Aorta (tissue), 5 donors: ENCODE measurements at regions not wholly inside any gene's neighbourhood (a gene's known extent, or its start where the extent isn't known, plus 50 kb on each side); places are given as distances from the start of the nearest gene placed in this dataset.
"Not testable (repeated sequence)": the region's sequence is repeated elsewhere in the genome, so short reads cannot be mapped to it uniquely, and the experiment has no call there.

Experiments
- ATAC-seq: fragments of 200-7000 bp; cut with Tn5 transposase; one replicate; pipeline ENCODE4 v1.9.1; 2022; ENCODE audit warnings: moderate library complexity; ENCODE audit not compliant: low FRiP score
- DNase-seq, 2 donors: peaks; one replicate each; pipeline ENCODE4 v3.0.0-alpha.2; 2020
- H3K27ac ChIP-seq, 2 donors: one replicate each; pipeline ENCODE4 v1.5.1; 2013; ENCODE audit warnings: low read length in 2 of 2, mild to moderate bottlenecking in 2 of 2, moderate library complexity in 2 of 2, control low read depth in 1 of 2, inconsistent platforms in 1 of 2, low read depth in 1 of 2
- H3K27me3 ChIP-seq, 2 donors: one replicate each; pipeline ENCODE4 v1.6.1; 2013; ENCODE audit warnings: control low read depth in 1 of 2, low read length in 1 of 2, mild to moderate bottlenecking in 1 of 2, moderate library complexity in 1 of 2; ENCODE audit not compliant: insufficient read depth in 2 of 2, control insufficient read depth in 1 of 2
- H3K36me3 ChIP-seq, 2 donors: one replicate each; pipeline ENCODE4 v1.6.1; 2013; ENCODE audit warnings: control low read depth in 1 of 2, low read length in 1 of 2, mild to moderate bottlenecking in 1 of 2; ENCODE audit not compliant: insufficient read depth in 2 of 2, control insufficient read depth in 1 of 2
- H3K4me1 ChIP-seq, 2 donors: one replicate each; pipeline ENCODE4 v1.6.1; 2013; ENCODE audit warnings: low read length in 2 of 2, control low read depth in 1 of 2, mild to moderate bottlenecking in 1 of 2, moderate library complexity in 1 of 2; ENCODE audit not compliant: insufficient read depth in 2 of 2, control insufficient read depth in 1 of 2
- H3K4me3 ChIP-seq, 2 donors: one replicate each; pipeline ENCODE4 v1.5.1; 2013; ENCODE audit warnings: low read length in 2 of 2, control low read depth in 1 of 2, mild to moderate bottlenecking in 1 of 2
- H3K9me3 ChIP-seq: one replicate; pipeline ENCODE4 v1.6.1; 2013; ENCODE audit warnings: mild to moderate bottlenecking, low read length; ENCODE audit not compliant: control insufficient read depth
- WGBS, 2 donors: extraction: QIAGEN DNeasy Blood & Tissue Kit; methylation state at CpG; one replicate each; pipeline ENCODE4 v1.1.7; 2013; 5-methylcytosine and 5-hydroxymethylcytosine counted together
- intact Hi-C, 2 donors: fragments of 100-400 bp; cut with DNase I; formaldehyde crosslinking; loops; one replicate each; pipeline versions ENCODE4 v1.14.2 to v1.15.0; 2022
- donor health status: healthy with polysubstance abuse.
- donor health status: Bipolar disorder and iron deficiency.
- donor health status: DM: no; HTN: no; CAD: no.
- donor health status: DM: no; HTN: no; CAD: no.
- donor health status: DM: yes; HTN: yes; CAD: no.

GRCh38 chr10:42304341-42304740 lies 334.0 kb downstream of the ZNF33B start:
- 77 to 79% methylated on average over 10 of the region's 10 CpGs for WGBS, 2 donors
- intact Hi-C loops, result no loop called here
- H3K36me3 ChIP-seq, result no peaks in the 10 kb centered on the region
- peaks cover 16% of the 10 kb centered on the region for H3K9me3 ChIP-seq
- ATAC-seq, result no peak
- H3K4me1 ChIP-seq, result no peaks in the 10 kb centered on the region
- no peak for DNase-seq
- no peak overlapping the region for H3K27ac ChIP-seq
- no peak overlapping the region for H3K4me3 ChIP-seq
- no peaks in the 10 kb centered on the region for H3K27me3 ChIP-seq

GRCh38 chr10:42281896-42282295 lies 356.5 kb downstream of the ZNF33B start:
- intact Hi-C loops, result not testable (repeated sequence)

GRCh38 chr10:42269788-42270187 lies 368.6 kb downstream of the ZNF33B start:
- H3K9me3 ChIP-seq, H3K27me3 ChIP-seq, intact Hi-C loops, H3K4me1 ChIP-seq, DNase-seq, H3K27ac ChIP-seq, H3K36me3 ChIP-seq, H3K4me3 ChIP-seq, ATAC-seq: not testable (repeated sequence)
- WGBS, 2 donors, result 12 to 25% methylated on average over 3 to 4 of the region's 4 CpGs

More at GRCh38 chr10:42281896-42282295, 356.5 kb downstream of the ZNF33B start:
- DNase-seq, H3K27ac ChIP-seq, H3K4me3 ChIP-seq, H3K4me1 ChIP-seq, H3K9me3 ChIP-seq, H3K36me3 ChIP-seq, H3K27me3 ChIP-seq, ATAC-seq: not testable (repeated sequence)
- WGBS, 2 donors, result 80 to 82% methylated on average over 21 of the region's 21 CpGs

GRCh38 chr10:42263259-42263658 lies 375.1 kb downstream of the ZNF33B start:
- H3K4me3 ChIP-seq, H3K36me3 ChIP-seq, DNase-seq, H3K4me1 ChIP-seq, ATAC-seq, H3K27me3 ChIP-seq, intact Hi-C loops, H3K27ac ChIP-seq, H3K9me3 ChIP-seq: not testable (repeated sequence)
- WGBS, 2 donors, result 41 to 50% methylated on average over 5 to 6 of the region's 6 CpGs

GRCh38 chr10:42243002-42243401 lies 395.4 kb downstream of the ZNF33B start:
- ATAC-seq, H3K27me3 ChIP-seq, DNase-seq, H3K27ac ChIP-seq, H3K4me1 ChIP-seq, intact Hi-C loops, H3K36me3 ChIP-seq, H3K9me3 ChIP-seq: not testable (repeated sequence)
- WGBS, 2 donors, result 7 to 18% methylated on average over 41 to 52 of the region's 53 CpGs
- peak overlapping the region in 1 of 2 donors; percentile 25 for H3K4me3 ChIP-seq

- intact Hi-C loops, result no loop called here
- H3K4me1 ChIP-seq, result no peaks in the 10 kb centered on the region
- ATAC-seq, result no peak
- no peak for DNase-seq
- no peaks in the 10 kb centered on the region for H3K36me3 ChIP-seq
- peak overlapping the region; percentile 25 to 47 for H3K4me3 ChIP-seq
- 8 to 17% methylated on average over 66 to 85 of the region's 85 CpGs for WGBS, 2 donors
- H3K27ac ChIP-seq, result no peak overlapping the region
- no peaks in the 10 kb centered on the region for H3K9me3 ChIP-seq
- H3K27me3 ChIP-seq, result no peaks in the 10 kb centered on the region
Measured at GRCh38 chr10:42242135-42242805, 396.1 kb downstream of the ZNF33B start.

- H3K4me1 ChIP-seq, H3K36me3 ChIP-seq, H3K27me3 ChIP-seq, H3K9me3 ChIP-seq, intact Hi-C loops, DNase-seq, ATAC-seq, H3K4me3 ChIP-seq, H3K27ac ChIP-seq: not testable (repeated sequence)
- WGBS, 2 donors, result 90% methylated on average over 12 to 13 of the region's 13 CpGs
Measured at GRCh38 chr10:42236401-42236800, 402.0 kb downstream of the ZNF33B start.

- DNase-seq, H3K9me3 ChIP-seq, intact Hi-C loops, H3K4me3 ChIP-seq, H3K36me3 ChIP-seq, H3K27me3 ChIP-seq, H3K27ac ChIP-seq, ATAC-seq, H3K4me1 ChIP-seq: not testable (repeated sequence)
- 89 to 92% methylated on average over 14 of the region's 14 CpGs for WGBS, 2 donors
Measured at GRCh38 chr10:42235736-42236135, 402.6 kb downstream of the ZNF33B start.

GRCh38 chr10:42235241-42235640 lies 403.1 kb downstream of the ZNF33B start:
- DNase-seq, H3K9me3 ChIP-seq, H3K27me3 ChIP-seq, H3K4me3 ChIP-seq, H3K27ac ChIP-seq, H3K36me3 ChIP-seq, H3K4me1 ChIP-seq, intact Hi-C loops, ATAC-seq: not testable (repeated sequence)
- 81% methylated on average over 3 of the region's 3 CpGs for WGBS, 2 donors
